Activated CD8-positive, alpha-beta memory T cell treated with anti-CD3 and anti-CD28 coated beads, Interleukin-2, amount 10 ng/mL, durations not matched to agents 7 days and 5 days (primary cell): ENCODE measurements at regions not wholly inside any gene's neighbourhood (a gene's known extent, or its start where the extent isn't known, plus 50 kb on each side); places are given as distances from the start of the nearest gene placed in this dataset.

Source experiments
- ATAC-seq: fragments of 150-1000 bp; cut with Tn5 transposase; one replicate; pipeline ENCODE4 v1.10.0; 2021; ENCODE audit warnings: moderate library complexity
- CTCF ChIA-PET: fragments of 350-600 bp; sonication (Branson Sonifier 250); formaldehyde crosslinking; loops from one replicate; lab custom pipeline; 2021; ENCODE audit warnings: antibody characterized with exemption; lab: Charles Lee
- DNase-seq: peaks from one replicate; pipeline ENCODE4 v3.0.0-alpha.2; 2020
- H3K27ac Mint-ChIP-seq: one replicate; pipeline ENCODE4 v1.8.0; 2021; ENCODE audit warnings: mild to moderate bottlenecking, mixed read lengths
- H3K27me3 Mint-ChIP-seq: one replicate; pipeline ENCODE4 v1.8.0; 2021; ENCODE audit warnings: mixed read lengths
- H3K36me3 Mint-ChIP-seq: one replicate; pipeline ENCODE4 v1.8.0; 2021; ENCODE audit warnings: mild to moderate bottlenecking, mixed read lengths
- H3K4me1 Mint-ChIP-seq: one replicate; pipeline ENCODE4 v1.8.0; 2021; ENCODE audit warnings: mixed read lengths
- H3K4me3 Mint-ChIP-seq: one replicate; pipeline ENCODE4 v1.8.0; 2021; ENCODE audit warnings: mild to moderate bottlenecking, moderate library complexity, mixed read lengths
- H3K9me3 Mint-ChIP-seq: one replicate; pipeline ENCODE4 v1.8.0; 2022; ENCODE audit warnings: low read depth, mixed read lengths

DNA sequence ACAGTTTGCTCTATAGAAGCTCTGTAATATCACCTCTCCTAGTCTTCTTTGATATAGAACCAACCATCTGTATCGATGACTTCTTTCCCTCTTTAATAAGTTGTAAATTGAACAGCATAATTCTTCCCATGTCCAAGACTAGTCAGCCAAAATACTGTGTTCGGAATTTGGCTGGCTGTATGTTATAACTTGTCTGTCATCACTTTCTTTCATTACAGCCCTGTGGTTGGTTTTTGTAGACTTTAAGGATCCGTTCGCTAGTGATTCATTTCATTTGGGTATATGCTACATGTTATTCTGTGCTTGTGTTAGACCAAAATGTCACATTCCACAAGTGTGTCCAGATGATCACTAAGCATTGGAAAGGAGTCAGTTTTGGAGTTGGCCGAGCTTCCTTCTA is 155.4 kb upstream of the ITGB1 start:
- CTCF ChIA-PET: interaction anchor here (0.9 to 1.0 kb wide), 2 partner anchors 9 to 13 kb away, joined by 3 read pairs; no protein-coding TSS in a partner anchor
- no peaks in the 10 kb centered on the region for H3K36me3 Mint-ChIP-seq
- ATAC-seq (no peak), DNase-seq (no peak)
- no peaks in the 10 kb centered on the region for H3K9me3 Mint-ChIP-seq
- no peak overlapping the region for H3K4me3 Mint-ChIP-seq
- peaks cover 81% of the 10 kb centered on the region for H3K4me1 Mint-ChIP-seq
- peak overlapping the region; percentile 41 for H3K27ac Mint-ChIP-seq
- peaks cover 6% of the 10 kb centered on the region for H3K27me3 Mint-ChIP-seq

GRCh38 chr10:33112831-33113455 is 154.9 kb upstream of the ITGB1 start:
- no peak for DNase-seq
- Mint-ChIP-seq H3K36me3 (no peaks in the 10 kb centered on the region), H3K9me3 (no peaks in the 10 kb centered on the region), H3K4me1 (peaks cover 77% of the 10 kb centered on the region), H3K27me3 (peaks cover 6% of the 10 kb centered on the region), H3K4me3 (no peak overlapping the region), H3K27ac (no peak overlapping the region)
- no peak for ATAC-seq
- CTCF ChIA-PET: interaction anchor here (1.0 kb wide), 1 partner anchor 13 kb away, joined by 3 read pairs; no protein-coding TSS in a partner anchor

GRCh38 chr10:33111488-33112051 is 153.5 kb upstream of the ITGB1 start:
- CTCF ChIA-PET: interaction anchor here (0.9 to 1.2 kb wide), 2 partner anchors 9 to 32 kb away, joined by 3 to 4 read pairs; no protein-coding TSS in a partner anchor
- Mint-ChIP-seq H3K4me3 (no peak overlapping the region), H3K4me1 (peaks cover 68% of the 10 kb centered on the region), H3K36me3 (peaks cover 4% of the 10 kb centered on the region), H3K9me3 (no peaks in the 10 kb centered on the region), H3K27ac (peak overlapping the region; percentile 83), H3K27me3 (peaks cover 6% of the 10 kb centered on the region)
- DNase-seq (no peak), ATAC-seq (no peak)

- peak; percentile 35 for ATAC-seq
- CTCF ChIA-PET: interaction anchor here (1.0 to 1.6 kb wide), 4 partner anchors 9 to 29 kb away, joined by 3 to 4 read pairs (median 3); no protein-coding TSS in a partner anchor
- Mint-ChIP-seq H3K27me3 (peaks cover 6% of the 10 kb centered on the region), H3K4me1 (peaks cover 57% of the 10 kb centered on the region), H3K9me3 (no peaks in the 10 kb centered on the region), H3K36me3 (peaks cover 4% of the 10 kb centered on the region), H3K27ac (peak overlapping the region; percentile 83), H3K4me3 (no peak overlapping the region)
- no peak for DNase-seq
Observed at GRCh38 chr10:33109788-33110469, 151.9 kb upstream of the ITGB1 start.

- DNase-seq: no peak
- CTCF ChIA-PET: interaction anchor here (1.2 to 1.6 kb wide), 3 partner anchors 8 to 25 kb away, joined by 3 to 4 read pairs (median 3); no protein-coding TSS in a partner anchor
- peak; percentile 8 for ATAC-seq
- H3K4me1 Mint-ChIP-seq: peaks cover 51% of the 10 kb centered on the region
- H3K27me3 Mint-ChIP-seq: peaks cover 6% of the 10 kb centered on the region
- H3K4me3 Mint-ChIP-seq: no peak overlapping the region
- H3K9me3 Mint-ChIP-seq: no peaks in the 10 kb centered on the region
- peak overlapping the region; percentile 83 for H3K27ac Mint-ChIP-seq
- peaks cover 4% of the 10 kb centered on the region for H3K36me3 Mint-ChIP-seq
Observed at GRCh38 chr10:33109384-33109783, 151.4 kb upstream of the ITGB1 start.

DNA sequence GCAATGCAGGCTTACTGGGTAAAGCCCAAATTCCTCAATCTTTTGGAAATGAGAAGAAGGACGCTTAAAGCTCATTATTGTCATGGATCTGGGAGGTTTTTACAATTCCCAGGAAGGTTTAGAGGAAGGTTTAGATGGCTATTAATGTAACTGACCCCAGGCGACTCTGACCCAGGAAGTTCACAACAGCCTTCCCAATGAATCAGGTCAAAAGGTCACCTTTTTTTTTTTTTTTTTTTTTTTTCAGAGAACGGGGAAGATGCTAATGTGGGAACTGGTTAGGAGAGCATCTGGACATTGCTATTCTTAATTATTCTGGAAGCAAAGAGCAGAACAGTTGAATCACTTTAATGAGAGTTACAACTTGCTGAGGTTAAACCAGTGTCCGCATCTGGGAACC is 149.9 kb upstream of the ITGB1 start:
- H3K9me3 Mint-ChIP-seq: peaks cover 5% of the 10 kb centered on the region
- peaks cover 3% of the 10 kb centered on the region for H3K27me3 Mint-ChIP-seq
- DNase-seq (no peak), ATAC-seq (no peak)
- H3K4me3 Mint-ChIP-seq: no peak overlapping the region
- no peak overlapping the region for H3K27ac Mint-ChIP-seq
- peaks cover 44% of the 10 kb centered on the region for H3K4me1 Mint-ChIP-seq
- CTCF ChIA-PET: no interaction called here
- peaks cover 10% of the 10 kb centered on the region for H3K36me3 Mint-ChIP-seq

- Mint-ChIP-seq H3K27me3 (peaks cover 3% of the 10 kb centered on the region), H3K4me3 (no peak overlapping the region), H3K9me3 (peaks cover 5% of the 10 kb centered on the region), H3K27ac (no peak overlapping the region), H3K4me1 (peaks cover 33% of the 10 kb centered on the region), H3K36me3 (peaks cover 12% of the 10 kb centered on the region)
- no peak for ATAC-seq
- no peak for DNase-seq
- CTCF ChIA-PET: no interaction called here
Observed at GRCh38 chr10:33106767-33107166, 148.7 kb upstream of the ITGB1 start.

- Mint-ChIP-seq H3K4me1 (peaks cover 33% of the 10 kb centered on the region), H3K36me3 (peaks cover 12% of the 10 kb centered on the region), H3K27me3 (peaks cover 3% of the 10 kb centered on the region), H3K4me3 (no peak overlapping the region), H3K27ac (no peak overlapping the region), H3K9me3 (peaks cover 7% of the 10 kb centered on the region)
- CTCF ChIA-PET: interaction anchor here (1.3 kb wide), 1 partner anchor 10 kb away, joined by 5 read pairs; no protein-coding TSS in a partner anchor
- DNase-seq: no peak
- ATAC-seq: no peak
Observed at GRCh38 chr10:33103863-33104379, 145.9 kb upstream of the ITGB1 start.

DNA sequence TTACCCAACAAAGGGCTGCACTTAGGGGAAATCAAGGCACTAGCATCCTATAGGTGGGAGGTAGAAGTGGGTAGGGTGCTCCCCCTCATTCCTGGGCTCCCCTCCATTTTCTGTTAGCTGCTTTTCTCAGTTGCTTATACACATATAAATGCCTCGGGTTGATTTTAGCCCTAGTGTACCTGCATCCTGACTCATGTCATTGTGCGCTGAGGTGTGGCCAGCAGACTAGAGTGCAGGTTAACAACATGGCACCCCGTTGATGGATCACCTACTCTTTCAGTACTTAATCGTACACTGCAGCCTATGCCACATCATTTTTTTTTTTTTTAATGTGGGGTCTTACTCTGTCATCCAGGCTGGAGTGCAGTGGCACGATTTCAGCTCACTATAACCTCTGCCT is 144.0 kb upstream of the ITGB1 start:
- ATAC-seq: no peak
- peaks cover 10% of the 10 kb centered on the region for H3K36me3 Mint-ChIP-seq
- H3K4me1 Mint-ChIP-seq: peaks cover 26% of the 10 kb centered on the region
- DNase-seq: no peak
- H3K9me3 Mint-ChIP-seq: peaks cover 8% of the 10 kb centered on the region
- no peak overlapping the region for H3K4me3 Mint-ChIP-seq
- no peaks in the 10 kb centered on the region for H3K27me3 Mint-ChIP-seq
- no peak overlapping the region for H3K27ac Mint-ChIP-seq
- CTCF ChIA-PET: interaction anchor here (1.0 to 1.6 kb wide), 2 partner anchors 8 to 14 kb away, joined by 4 to 5 read pairs; no protein-coding TSS in a partner anchor

DNA sequence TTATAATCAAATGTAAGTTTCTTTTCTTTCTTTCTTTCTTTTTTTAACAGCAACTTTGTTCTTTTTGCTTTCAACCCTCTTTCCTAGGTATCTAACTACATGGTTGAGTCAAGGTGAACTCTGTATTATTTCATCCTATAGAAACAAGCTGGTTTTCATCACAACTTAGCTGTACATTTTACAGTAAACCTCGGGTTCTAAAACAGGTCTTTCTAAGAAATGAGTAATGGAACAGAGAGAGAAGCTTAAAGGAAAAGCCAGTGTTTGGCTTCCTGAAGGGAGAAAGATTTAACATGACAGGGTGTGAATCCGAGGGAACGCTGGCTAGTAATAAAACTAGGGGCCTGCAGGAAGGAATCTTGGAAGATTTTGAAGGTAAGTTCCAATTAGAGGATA is 143.4 kb upstream of the ITGB1 start:
- CTCF ChIA-PET: interaction anchor here (1.0 to 1.6 kb wide), 3 partner anchors 8 to 15 kb away, joined by 4 to 5 read pairs (median 5); no protein-coding TSS in a partner anchor
- peak overlapping the region; percentile 42 for H3K4me3 Mint-ChIP-seq
- peaks cover 26% of the 10 kb centered on the region for H3K4me1 Mint-ChIP-seq
- no peaks in the 10 kb centered on the region for H3K27me3 Mint-ChIP-seq
- H3K9me3 Mint-ChIP-seq: peaks cover 11% of the 10 kb centered on the region
- H3K27ac Mint-ChIP-seq: peak overlapping the region; percentile 75
- ATAC-seq (peak; percentile 37), DNase-seq (no peak)
- peaks cover 12% of the 10 kb centered on the region for H3K36me3 Mint-ChIP-seq

DNA sequence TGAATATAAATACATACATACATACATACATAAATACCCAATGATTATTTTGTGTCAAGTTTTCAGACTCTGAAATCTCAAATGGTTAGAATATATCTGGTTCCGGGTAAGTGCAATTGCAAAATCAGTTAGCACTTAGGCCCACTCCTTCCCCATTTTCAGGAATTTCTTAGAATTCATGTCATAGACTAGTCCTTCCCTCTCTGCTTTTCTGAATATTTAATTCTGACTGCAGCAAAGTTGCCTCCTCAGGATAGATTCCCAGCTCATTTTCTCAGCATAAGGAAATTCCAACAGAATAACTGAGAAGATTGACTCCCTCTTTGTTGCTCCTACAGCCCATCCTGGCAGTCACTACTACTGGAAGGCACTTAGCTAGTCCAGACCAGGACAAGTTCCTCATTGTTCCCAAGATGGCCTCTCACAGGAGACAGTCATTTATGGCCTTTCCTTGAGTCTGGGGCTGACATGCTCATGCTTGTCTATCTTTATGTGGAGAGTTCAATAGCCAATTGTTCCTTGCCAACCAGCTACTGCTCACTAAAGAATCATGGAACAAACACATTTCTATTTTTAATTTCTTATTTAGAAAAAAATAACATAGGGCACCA is 142.9 kb upstream of the ITGB1 start:
- Mint-ChIP-seq H3K27me3 (no peaks in the 10 kb centered on the region), H3K9me3 (peaks cover 11% of the 10 kb centered on the region), H3K4me3 (no peak overlapping the region), H3K27ac (peak overlapping the region; percentile 79), H3K36me3 (peaks cover 12% of the 10 kb centered on the region), H3K4me1 (peaks cover 26% of the 10 kb centered on the region)
- CTCF ChIA-PET: interaction anchor here (1.0 to 1.2 kb wide), 3 partner anchors 9 to 15 kb away, joined by 3 to 5 read pairs (median 4); no protein-coding TSS in a partner anchor
- no peak for ATAC-seq
- DNase-seq: no peak

DNA sequence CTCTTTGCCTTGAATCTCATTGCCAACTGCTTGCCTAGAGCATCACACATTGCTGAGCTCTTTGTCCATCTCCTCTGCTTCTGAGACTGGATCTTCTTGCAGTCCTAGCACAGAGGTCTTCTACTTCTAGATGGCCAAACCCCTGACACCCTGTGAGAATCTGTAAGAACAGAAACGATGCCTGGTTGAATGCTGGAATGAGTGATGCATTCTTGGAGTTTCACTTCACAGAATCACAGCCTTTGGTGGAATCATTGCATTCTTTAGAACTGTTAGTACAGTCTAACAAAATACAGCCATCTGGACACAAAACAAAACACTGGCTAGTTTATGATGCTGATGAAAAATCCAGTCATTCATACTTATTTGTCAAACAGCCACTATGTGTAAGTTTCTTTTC is 141.7 kb upstream of the ITGB1 start:
- Mint-ChIP-seq H3K4me3 (no peak overlapping the region), H3K9me3 (peaks cover 13% of the 10 kb centered on the region), H3K36me3 (peaks cover 14% of the 10 kb centered on the region), H3K27me3 (no peaks in the 10 kb centered on the region), H3K4me1 (peaks cover 26% of the 10 kb centered on the region), H3K27ac (peak overlapping the region; percentile 81)
- CTCF ChIA-PET: interaction anchor here (1.2 kb wide), 1 partner anchor 14 kb away, joined by 3 read pairs; no protein-coding TSS in a partner anchor
- ATAC-seq: peak; percentile 32
- no peak for DNase-seq
